GM10266 (cell line): ENCODE measurements at regions not wholly inside any gene's neighbourhood (a gene's known extent, or its start where the extent isn't known, plus 50 kb on each side); places are given as distances from the start of the nearest gene placed in this dataset.

Source experiments
- DNase-seq: peaks from one replicate; pipeline ENCODE4 v3.0.0; 2012; ENCODE audit errors: extremely low spot score
- TF ChIP-seq, protein P1 (sequence below): IDR thresholded peaks from 2 replicates; pipeline ENCODE4 v1.5.1; 2012; ENCODE audit warnings: mild to moderate bottlenecking, low read depth; ENCODE audit not compliant: control insufficient read depth, insufficient read depth; ENCODE audit errors: missing control alignments

DNA sequence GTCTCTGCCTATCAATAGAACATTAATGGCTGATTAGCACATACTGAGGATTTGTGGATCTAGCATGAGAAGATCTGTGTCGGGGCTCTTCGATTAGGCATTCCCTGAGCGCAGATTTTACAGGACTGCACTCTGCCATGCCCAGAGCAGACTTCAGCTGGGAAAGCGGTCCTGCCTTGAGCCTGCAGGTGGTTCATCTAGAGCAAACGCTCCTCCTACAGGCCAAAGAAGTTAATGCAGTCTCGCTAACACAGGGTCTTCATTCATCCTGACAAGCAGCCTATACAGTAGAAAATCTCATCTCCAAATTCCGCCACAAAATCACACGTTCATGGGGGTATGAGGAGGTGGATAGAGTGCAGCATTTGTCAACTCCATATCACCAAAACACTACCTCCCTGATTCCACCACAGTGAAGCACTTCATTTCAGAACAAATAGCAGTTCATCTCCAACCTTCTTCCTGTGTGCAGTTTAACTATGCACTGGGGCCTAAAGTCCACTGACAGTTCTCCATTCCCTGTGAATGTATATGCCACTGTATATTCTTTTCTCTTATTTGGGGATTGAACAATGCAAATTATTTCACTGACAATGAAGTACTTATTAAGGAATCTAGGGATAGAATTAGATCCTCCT lies 405.8 kb downstream of the IGSF11 start:
- peak; percentile 54 for DNase-seq
- TF ChIP-seq, protein P1, sequence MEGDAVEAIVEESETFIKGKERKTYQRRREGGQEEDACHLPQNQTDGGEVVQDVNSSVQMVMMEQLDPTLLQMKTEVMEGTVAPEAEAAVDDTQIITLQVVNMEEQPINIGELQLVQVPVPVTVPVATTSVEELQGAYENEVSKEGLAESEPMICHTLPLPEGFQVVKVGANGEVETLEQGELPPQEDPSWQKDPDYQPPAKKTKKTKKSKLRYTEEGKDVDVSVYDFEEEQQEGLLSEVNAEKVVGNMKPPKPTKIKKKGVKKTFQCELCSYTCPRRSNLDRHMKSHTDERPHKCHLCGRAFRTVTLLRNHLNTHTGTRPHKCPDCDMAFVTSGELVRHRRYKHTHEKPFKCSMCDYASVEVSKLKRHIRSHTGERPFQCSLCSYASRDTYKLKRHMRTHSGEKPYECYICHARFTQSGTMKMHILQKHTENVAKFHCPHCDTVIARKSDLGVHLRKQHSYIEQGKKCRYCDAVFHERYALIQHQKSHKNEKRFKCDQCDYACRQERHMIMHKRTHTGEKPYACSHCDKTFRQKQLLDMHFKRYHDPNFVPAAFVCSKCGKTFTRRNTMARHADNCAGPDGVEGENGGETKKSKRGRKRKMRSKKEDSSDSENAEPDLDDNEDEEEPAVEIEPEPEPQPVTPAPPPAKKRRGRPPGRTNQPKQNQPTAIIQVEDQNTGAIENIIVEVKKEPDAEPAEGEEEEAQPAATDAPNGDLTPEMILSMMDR = peak; percentile 82

DNA sequence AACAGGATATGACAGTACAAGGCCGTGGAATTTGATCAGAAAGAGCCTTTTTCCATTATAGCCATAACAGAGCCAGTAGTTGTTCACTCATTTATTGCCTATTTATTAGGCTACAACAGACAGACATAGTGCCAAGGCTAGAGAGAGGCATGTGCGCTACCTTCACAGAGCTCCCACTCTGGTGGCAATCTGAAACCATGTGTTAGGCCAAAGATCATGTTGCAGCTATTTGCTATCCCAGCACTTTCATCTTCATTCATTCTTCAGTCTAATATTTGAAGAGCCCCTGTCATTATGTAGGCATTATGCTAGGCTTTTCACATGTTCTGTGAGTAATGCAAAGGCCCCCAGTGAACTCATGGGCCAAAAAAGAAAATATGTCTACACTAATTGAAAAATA lies 404.8 kb downstream of the IGSF11 start:
- TF ChIP-seq, protein P1 = no peak

GRCh38 chr3:118635711-118636110 lies 398.9 kb downstream of the IGSF11 start:
- TF ChIP-seq, protein P1 = no peak

More for the DNA sequence above, 404.8 kb downstream of the IGSF11 start:
- DNase-seq = no peak

GRCh38 chr3:118636841-118637240 lies 397.8 kb downstream of the IGSF11 start:
- peak; percentile 6 for DNase-seq
- TF ChIP-seq, protein P1 = peak; percentile 12

More at GRCh38 chr3:118635711-118636110, 398.9 kb downstream of the IGSF11 start:
- DNase-seq = no peak

GRCh38 chr3:118637846-118638245 lies 396.8 kb downstream of the IGSF11 start:
- TF ChIP-seq, protein P1 = no peak
- DNase-seq = no peak

DNA sequence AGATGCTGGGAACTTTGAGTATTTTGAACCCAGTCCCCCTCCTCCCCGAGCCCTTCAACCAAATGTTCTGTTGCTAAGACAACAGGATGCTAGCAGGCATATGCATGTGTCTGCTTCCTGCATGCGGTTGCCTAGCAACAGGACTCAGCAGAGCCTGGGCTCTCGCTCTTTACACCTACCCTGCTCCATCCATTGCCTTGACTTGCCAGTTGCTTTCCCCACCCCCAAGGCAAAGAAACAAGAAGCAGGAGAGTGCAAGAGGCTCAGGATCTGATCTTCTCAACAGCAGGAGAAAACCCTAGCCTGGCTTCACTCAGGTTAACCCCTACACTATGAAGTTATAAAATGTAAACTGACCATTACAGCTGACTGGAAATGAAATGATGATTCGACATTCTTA lies 393.0 kb downstream of the IGSF11 start:
- TF ChIP-seq, protein P1 = no peak
- DNase-seq = peak; percentile 15

DNA sequence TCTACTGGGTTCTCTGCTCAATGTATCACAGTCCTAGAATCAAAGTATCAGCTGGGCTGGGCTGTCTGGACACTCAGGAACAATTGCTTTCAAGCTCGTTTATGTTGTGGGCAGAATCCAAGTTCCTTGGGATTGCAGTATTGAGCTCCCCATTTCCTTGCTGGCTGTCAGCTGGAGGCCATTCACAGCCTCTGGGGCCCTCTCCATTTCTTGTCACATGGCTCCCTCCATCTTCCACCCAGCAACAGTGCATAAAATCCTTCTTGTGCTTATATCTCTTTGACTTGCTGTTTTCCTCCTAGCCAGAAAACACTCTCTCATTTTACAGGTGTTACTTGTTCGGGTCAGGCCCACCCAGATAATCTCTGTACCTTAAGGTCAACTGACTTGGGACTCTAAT lies 363.5 kb downstream of the IGSF11 start:
- DNase-seq = no peak
- TF ChIP-seq, protein P1 = no peak
